ENCODE measurements at regions not wholly inside any gene's neighbourhood (a gene's known extent, or its start where the extent isn't known, plus 50 kb on each side); places are given as distances from the start of the nearest gene placed in this dataset.
A peak's percentile ranks its signal among the peaks of the same experiment; 100 is the strongest.

DNA sequence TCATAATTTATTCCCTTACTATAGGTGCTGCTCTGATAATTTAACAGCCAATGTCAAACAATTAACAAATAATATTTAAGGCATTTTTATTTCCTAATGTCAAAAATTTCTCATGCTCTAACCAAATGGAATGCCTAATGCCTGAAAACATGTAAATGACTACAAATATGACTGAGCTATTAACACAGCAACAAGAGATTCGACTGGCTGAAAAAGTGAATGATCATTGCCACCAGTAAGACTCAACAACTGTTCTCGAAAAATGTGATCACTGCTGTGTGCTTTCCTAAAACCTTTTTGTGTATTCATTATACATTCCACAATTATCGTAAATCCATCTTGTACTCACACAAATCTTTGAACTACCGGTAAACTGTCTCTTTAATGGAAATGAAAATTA lies 118.7 kb downstream of the NPY start:
- Histone ChIP-seq H3K4me2 (no peak overlapping the region), H3K9me3 (no peaks in the 10 kb centered on the region), H3K9ac (no peak overlapping the region), H3K4me3 (ENCODE audit: low read depth in 2 of 2, low read length in 1 of 2) (no peak overlapping the region), H3K27ac (ENCODE audit: low read depth in 2 of 2, low read length in 1 of 2) (no peak overlapping the region), H4K20me1 (ENCODE audit: insufficient read depth) (no peaks in the 10 kb centered on the region), H3K36me3 (replicated peaks in 1 of 2; ENCODE audit: control insufficient read depth in 1 of 2, insufficient read depth in 2 of 2, low read length in 1 of 2) (no peaks in the 10 kb centered on the region), H3K4me1 (ENCODE audit: control insufficient read depth in 1 of 2, insufficient read depth in 2 of 2, low read depth in 1 of 2, low read length in 1 of 2) (no peaks in the 10 kb centered on the region; a peak in 2 of 4 replicates), H2AFZ (ENCODE audit: low read depth) (0 out of 2 replicates have a peak overlapping the region, but pooled peaks have one; percentile 50), H3K9me2 (no peaks in the 10 kb centered on the region), H3F3A (replicated peaks; ENCODE audit: insufficient read depth) (no peaks in the 10 kb centered on the region), H3K79me2 (ENCODE audit: insufficient read depth) (no peaks in the 10 kb centered on the region), H3K27me3 (ENCODE audit: insufficient read depth) (no peaks in the 10 kb centered on the region; the same call in 1 of the 2 replicates)
- CTCF ChIA-PET, result interaction anchor here (0.6 to 1.0 kb wide), 3 partner anchors 11 to 24 kb away, joined by 3 read pairs; no protein-coding TSS in a partner anchor
- 65% methylated on average over 4 of the region's 4 CpGs for WGBS (ENCODE audit: low lambda C conversion rate)
- DNase-seq, result no peak
- TF ChIP-seq TCF12 (IDR thresholded peaks at IDR 0.05) (no peak), FOXJ3 (CRISPR knock-in tag; IDR thresholded peaks at IDR 0.05) (no peak), RFX5 (IDR thresholded peaks at IDR 0.05; ENCODE audit: low read length) (no peak), EP300 (IDR thresholded peaks at IDR 0.05; ENCODE audit: borderline replicate concordance in 1 of 2, low read depth in 1 of 2, low read length in 1 of 2) (no peak), YY1 (IDR thresholded peaks at IDR 0.05; ENCODE audit: low read depth) (no peak), JUND (IDR thresholded peaks at IDR 0.05) (no peak), TEAD4 (IDR thresholded peaks at IDR 0.05; ENCODE audit: borderline replicate concordance, insufficient read depth) (no peak), ELF1 (IDR thresholded peaks at IDR 0.05) (no peak), EZH2phosphoT487 (IDR thresholded peaks at IDR 0.05; ENCODE audit: borderline replicate concordance, low read depth) (no peak), RXRA (IDR thresholded peaks at IDR 0.05; ENCODE audit: borderline replicate concordance, low read depth) (no peak), GABPA (IDR thresholded peaks at IDR 0.05; ENCODE audit: low read depth) (no peak), MXI1 (IDR thresholded peaks at IDR 0.05; ENCODE audit: low read depth, low read length) (no peak), POLR2AphosphoS5 (IDR thresholded peaks at IDR 0.05; ENCODE audit: low read depth, low read length) (no peak), MEF2A (IDR thresholded peaks at IDR 0.05; ENCODE audit: borderline replicate concordance, low read depth) (no peak)
- TF ChIP-seq, protein P1, sequence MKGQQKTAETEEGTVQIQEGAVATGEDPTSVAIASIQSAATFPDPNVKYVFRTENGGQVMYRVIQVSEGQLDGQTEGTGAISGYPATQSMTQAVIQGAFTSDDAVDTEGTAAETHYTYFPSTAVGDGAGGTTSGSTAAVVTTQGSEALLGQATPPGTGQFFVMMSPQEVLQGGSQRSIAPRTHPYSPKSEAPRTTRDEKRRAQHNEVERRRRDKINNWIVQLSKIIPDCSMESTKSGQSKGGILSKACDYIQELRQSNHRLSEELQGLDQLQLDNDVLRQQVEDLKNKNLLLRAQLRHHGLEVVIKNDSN (IDR thresholded peaks at IDR 0.05; ENCODE audit: borderline replicate concordance, low read depth), result no peak
- TF ChIP-seq, protein P2, sequence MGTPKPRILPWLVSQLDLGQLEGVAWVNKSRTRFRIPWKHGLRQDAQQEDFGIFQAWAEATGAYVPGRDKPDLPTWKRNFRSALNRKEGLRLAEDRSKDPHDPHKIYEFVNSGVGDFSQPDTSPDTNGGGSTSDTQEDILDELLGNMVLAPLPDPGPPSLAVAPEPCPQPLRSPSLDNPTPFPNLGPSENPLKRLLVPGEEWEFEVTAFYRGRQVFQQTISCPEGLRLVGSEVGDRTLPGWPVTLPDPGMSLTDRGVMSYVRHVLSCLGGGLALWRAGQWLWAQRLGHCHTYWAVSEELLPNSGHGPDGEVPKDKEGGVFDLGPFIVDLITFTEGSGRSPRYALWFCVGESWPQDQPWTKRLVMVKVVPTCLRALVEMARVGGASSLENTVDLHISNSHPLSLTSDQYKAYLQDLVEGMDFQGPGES (IDR thresholded peaks at IDR 0.05; ENCODE audit: low read depth, low read length), result no peak
- TF ChIP-seq, protein P3, sequence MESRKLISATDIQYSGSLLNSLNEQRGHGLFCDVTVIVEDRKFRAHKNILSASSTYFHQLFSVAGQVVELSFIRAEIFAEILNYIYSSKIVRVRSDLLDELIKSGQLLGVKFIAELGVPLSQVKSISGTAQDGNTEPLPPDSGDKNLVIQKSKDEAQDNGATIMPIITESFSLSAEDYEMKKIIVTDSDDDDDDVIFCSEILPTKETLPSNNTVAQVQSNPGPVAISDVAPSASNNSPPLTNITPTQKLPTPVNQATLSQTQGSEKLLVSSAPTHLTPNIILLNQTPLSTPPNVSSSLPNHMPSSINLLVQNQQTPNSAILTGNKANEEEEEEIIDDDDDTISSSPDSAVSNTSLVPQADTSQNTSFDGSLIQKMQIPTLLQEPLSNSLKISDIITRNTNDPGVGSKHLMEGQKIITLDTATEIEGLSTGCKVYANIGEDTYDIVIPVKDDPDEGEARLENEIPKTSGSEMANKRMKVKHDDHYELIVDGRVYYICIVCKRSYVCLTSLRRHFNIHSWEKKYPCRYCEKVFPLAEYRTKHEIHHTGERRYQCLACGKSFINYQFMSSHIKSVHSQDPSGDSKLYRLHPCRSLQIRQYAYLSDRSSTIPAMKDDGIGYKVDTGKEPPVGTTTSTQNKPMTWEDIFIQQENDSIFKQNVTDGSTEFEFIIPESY (IDR thresholded peaks at IDR 0.05; ENCODE audit: borderline replicate concordance, low read depth), result no peak
- POLR2A ChIA-PET, result no interaction called here

All from SK-N-SH (cell line).